Natural killer cell (primary cell): ENCODE measurements at regions not wholly inside any gene's neighbourhood (a gene's known extent, or its start where the extent isn't known, plus 50 kb on each side); places are given as distances from the start of the nearest gene placed in this dataset.
"Not testable (repeated sequence)": the region's sequence is repeated elsewhere in the genome, so short reads cannot be mapped to it uniquely, and the experiment has no call there.

ENCODE experiments used
- ATAC-seq, 3 donors: fragments of 150-1000 bp in 2 of 3; fragments of 200-7000 bp in 1 of 3; cut with Tn5 transposase; 1 replicate in 1 of 3; 2 replicates in 2 of 3; pipeline ENCODE4 v1.10.0; 2021; ENCODE audit warnings: mild to moderate bottlenecking in 2 of 3, moderate library complexity in 2 of 3
- DNase-seq, 2 donors: peaks; one replicate each; pipeline versions ENCODE4 v3.0.0 to v3.0.0-alpha.2; 2013 to 2021; ENCODE audit warnings: mixed read lengths in 1 of 2
- H3K27ac ChIP-seq: one replicate; pipeline ENCODE4 v1.5.1; 2013; ENCODE audit warnings: mild to moderate bottlenecking, low read length
- H3K27me3 ChIP-seq: one replicate; pipeline ENCODE4 v1.6.1; 2013; ENCODE audit warnings: low read length; ENCODE audit not compliant: control insufficient read depth, insufficient read depth
- H3K36me3 ChIP-seq: one replicate; pipeline ENCODE4 v1.6.1; 2013; ENCODE audit warnings: low read length; ENCODE audit not compliant: control insufficient read depth, insufficient read depth
- H3K4me1 ChIP-seq: one replicate; pipeline ENCODE4 v1.6.1; 2013; ENCODE audit warnings: low read length; ENCODE audit not compliant: control insufficient read depth, insufficient read depth
- H3K4me3 ChIP-seq: one replicate; pipeline ENCODE4 v1.5.1; 2013; ENCODE audit warnings: low read length
- H3K9me3 ChIP-seq: one replicate; pipeline ENCODE4 v1.6.1; 2013; ENCODE audit warnings: low read length; ENCODE audit not compliant: control insufficient read depth, insufficient read depth
- H3K27ac Mint-ChIP-seq, 2 donors: one replicate each; pipeline ENCODE4 v1.8.0; 2022; ENCODE audit warnings: mild to moderate bottlenecking in 2 of 2, mixed read lengths in 2 of 2, moderate library complexity in 1 of 2
- H3K27me3 Mint-ChIP-seq, 2 donors: one replicate each; pipeline ENCODE4 v1.8.0; 2022; ENCODE audit warnings: low read depth in 2 of 2, mixed read lengths in 2 of 2
- H3K36me3 Mint-ChIP-seq: one replicate; pipeline ENCODE4 v1.8.0; 2022; ENCODE audit warnings: mixed read lengths
- H3K4me1 Mint-ChIP-seq, 2 donors: one replicate each; pipeline ENCODE4 v1.8.0; 2022; ENCODE audit warnings: mixed read lengths in 2 of 2
- H3K4me3 Mint-ChIP-seq: one replicate; pipeline ENCODE4 v1.8.0; 2022; ENCODE audit warnings: mild to moderate bottlenecking, moderate library complexity, mixed read lengths
- H3K9me3 Mint-ChIP-seq, 2 donors: one replicate each; pipeline ENCODE4 v1.8.0; 2022; ENCODE audit warnings: mixed read lengths in 2 of 2
- WGBS: methylation state at CpG from one replicate; pipeline ENCODE4 v1.1.7; 2013; ENCODE audit warnings: missing lambda C conversion rate; ENCODE audit not compliant: insufficient coverage; 5-methylcytosine and 5-hydroxymethylcytosine counted together
- intact Hi-C: fragments of 100-400 bp; cut with micrococcal nuclease; formaldehyde crosslinking; loops from one replicate; pipeline ENCODE4 v1.14.2; 2022
- TF ChIP-seq, protein P1 (sequence below): fragments of 200-600 bp; IDR thresholded peaks from one replicate; pipeline ENCODE4 v1.8.0; 2022; ENCODE audit warnings: antibody characterized with exemption

DNA sequence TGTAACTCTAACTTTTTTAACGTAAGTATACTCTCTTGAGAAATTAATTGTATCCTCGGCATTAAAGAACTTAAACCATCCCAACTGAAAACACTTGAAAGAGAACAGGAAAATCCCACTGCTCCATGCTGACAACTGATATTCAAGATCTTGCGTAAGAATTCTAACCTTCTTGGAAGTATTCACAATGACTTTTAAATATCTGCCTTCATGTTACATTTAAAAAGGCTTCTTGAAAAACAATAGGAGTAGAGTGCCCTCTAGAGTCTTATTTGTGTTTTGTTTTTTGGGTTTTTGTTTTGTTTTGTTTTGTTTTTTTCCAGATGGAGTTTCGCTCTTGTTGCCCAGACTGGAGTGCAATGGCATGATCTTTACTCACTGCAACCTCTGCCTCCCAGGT, 65.4 kb upstream of the DNAJC10 start:
- H3K27ac Mint-ChIP-seq = no peak overlapping the region
- H3K27me3 Mint-ChIP-seq = no peaks in the 10 kb centered on the region
- Histone ChIP-seq H3K27me3 (no peaks in the 10 kb centered on the region), H3K4me3 (no peak overlapping the region), H3K4me1 (no peaks in the 10 kb centered on the region), H3K27ac (no peak overlapping the region), H3K36me3 (no peaks in the 10 kb centered on the region), H3K9me3 (no peaks in the 10 kb centered on the region)
- no peak for ATAC-seq
- H3K4me1 Mint-ChIP-seq = no peaks in the 10 kb centered on the region
- H3K9me3 Mint-ChIP-seq = no peaks in the 10 kb centered on the region
- TF ChIP-seq, protein P1, sequence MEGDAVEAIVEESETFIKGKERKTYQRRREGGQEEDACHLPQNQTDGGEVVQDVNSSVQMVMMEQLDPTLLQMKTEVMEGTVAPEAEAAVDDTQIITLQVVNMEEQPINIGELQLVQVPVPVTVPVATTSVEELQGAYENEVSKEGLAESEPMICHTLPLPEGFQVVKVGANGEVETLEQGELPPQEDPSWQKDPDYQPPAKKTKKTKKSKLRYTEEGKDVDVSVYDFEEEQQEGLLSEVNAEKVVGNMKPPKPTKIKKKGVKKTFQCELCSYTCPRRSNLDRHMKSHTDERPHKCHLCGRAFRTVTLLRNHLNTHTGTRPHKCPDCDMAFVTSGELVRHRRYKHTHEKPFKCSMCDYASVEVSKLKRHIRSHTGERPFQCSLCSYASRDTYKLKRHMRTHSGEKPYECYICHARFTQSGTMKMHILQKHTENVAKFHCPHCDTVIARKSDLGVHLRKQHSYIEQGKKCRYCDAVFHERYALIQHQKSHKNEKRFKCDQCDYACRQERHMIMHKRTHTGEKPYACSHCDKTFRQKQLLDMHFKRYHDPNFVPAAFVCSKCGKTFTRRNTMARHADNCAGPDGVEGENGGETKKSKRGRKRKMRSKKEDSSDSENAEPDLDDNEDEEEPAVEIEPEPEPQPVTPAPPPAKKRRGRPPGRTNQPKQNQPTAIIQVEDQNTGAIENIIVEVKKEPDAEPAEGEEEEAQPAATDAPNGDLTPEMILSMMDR = no peak
- H3K36me3 Mint-ChIP-seq = no peaks in the 10 kb centered on the region
- H3K4me3 Mint-ChIP-seq = no peak overlapping the region
- DNase-seq = peak in 1 of 2 donors; percentile 5
- 60% methylated on average over 4 of the region's 4 CpGs for WGBS
- intact Hi-C loops = no loop called here

DNA sequence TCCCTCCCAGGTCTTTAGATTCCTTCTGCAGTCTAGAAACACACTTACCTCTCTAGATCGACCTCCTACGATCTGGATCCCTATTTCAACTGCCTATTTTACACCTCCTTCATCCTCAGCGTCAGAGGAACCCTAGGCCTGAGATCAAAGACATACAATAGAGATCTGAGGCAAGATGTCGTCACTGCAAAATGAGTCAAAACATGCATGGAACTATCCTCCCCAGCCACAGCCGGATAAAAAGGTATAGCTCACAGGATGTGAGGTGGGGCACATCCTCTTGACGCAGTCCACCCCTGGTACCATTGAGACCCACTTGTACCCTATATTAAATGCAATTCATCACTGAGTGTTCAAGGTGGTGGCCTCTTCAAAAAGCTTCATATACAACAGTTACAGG, 63.7 kb upstream of the DNAJC10 start:
- Mint-ChIP-seq H3K9me3 (no peaks in the 10 kb centered on the region), H3K36me3 (no peaks in the 10 kb centered on the region), H3K27ac (no peak overlapping the region), H3K4me3 (no peak overlapping the region), H3K27me3 (no peaks in the 10 kb centered on the region), H3K4me1 (no peaks in the 10 kb centered on the region)
- H3K36me3 ChIP-seq = no peaks in the 10 kb centered on the region
- intact Hi-C loops = no loop called here
- TF ChIP-seq, protein P1 = no peak
- 83% methylated on average over 6 of the region's 6 CpGs for WGBS
- H3K27me3 ChIP-seq = no peaks in the 10 kb centered on the region
- H3K27ac ChIP-seq = no peak overlapping the region
- DNase-seq (peak in 1 of 2 donors; percentile 36), ATAC-seq (no peak)
- no peaks in the 10 kb centered on the region for H3K4me1 ChIP-seq
- no peak overlapping the region for H3K4me3 ChIP-seq
- no peaks in the 10 kb centered on the region for H3K9me3 ChIP-seq

DNA sequence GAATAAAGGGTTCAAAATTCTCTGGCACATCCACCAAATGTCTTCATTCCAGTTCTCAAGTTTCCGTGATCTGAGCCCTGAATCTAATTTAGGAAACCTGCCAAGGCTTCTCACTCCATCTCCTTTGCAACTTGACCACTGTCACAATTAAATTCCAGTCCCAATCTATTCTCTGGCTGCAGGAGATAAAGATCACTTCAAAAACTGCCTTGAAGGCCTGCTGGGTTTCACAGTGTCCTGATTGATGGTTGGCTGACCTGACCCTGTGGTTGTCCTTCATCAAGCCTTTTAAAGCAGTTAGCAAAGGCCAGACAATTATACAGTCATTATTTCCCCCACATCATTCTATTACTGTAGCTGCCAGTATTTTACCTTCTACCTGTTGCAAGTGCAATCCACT, 60.3 kb upstream of the DNAJC10 start:
- H3K4me3 ChIP-seq = no peak overlapping the region
- WGBS = 85% methylated on average over 1 of the region's 1 CpG
- DNase-seq = no peak
- peaks cover 2% of the 10 kb centered on the region for H3K27me3 ChIP-seq
- no peaks in the 10 kb centered on the region for H3K9me3 ChIP-seq
- no peak overlapping the region for H3K4me3 Mint-ChIP-seq
- intact Hi-C loops = no loop called here
- no peak overlapping the region for H3K27ac ChIP-seq
- H3K4me1 Mint-ChIP-seq = no peaks in the 10 kb centered on the region
- H3K27ac Mint-ChIP-seq = no peak overlapping the region
- no peaks in the 10 kb centered on the region for H3K9me3 Mint-ChIP-seq
- peaks cover 4 to 6% of the 10 kb centered on the region in 2 donors for H3K27me3 Mint-ChIP-seq
- ATAC-seq = no peak
- TF ChIP-seq, protein P1 = no peak
- H3K36me3 Mint-ChIP-seq = no peaks in the 10 kb centered on the region
- H3K4me1 ChIP-seq = no peaks in the 10 kb centered on the region
- no peaks in the 10 kb centered on the region for H3K36me3 ChIP-seq

DNA sequence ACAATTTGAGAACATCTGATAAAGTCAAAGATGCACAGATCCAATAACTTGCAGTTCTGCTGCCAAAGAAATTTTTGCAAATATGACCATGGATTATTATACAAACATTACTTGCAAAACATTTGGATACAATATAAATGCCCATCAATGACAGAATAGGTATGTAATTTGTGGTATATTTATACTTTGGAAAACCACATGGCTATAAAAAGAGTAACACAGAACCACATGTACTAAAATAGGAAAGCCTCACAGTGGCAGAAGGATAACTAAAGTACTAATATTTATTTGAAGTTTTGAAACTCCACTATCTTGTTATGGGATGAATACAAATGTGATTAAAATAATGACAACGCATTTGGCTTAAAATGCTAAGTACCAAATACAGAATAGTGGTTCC, 51.8 kb upstream of the DNAJC10 start:
- Histone ChIP-seq H3K4me3 (no peak overlapping the region), H3K9me3 (no peaks in the 10 kb centered on the region), H3K27me3 (no peaks in the 10 kb centered on the region), H3K27ac (no peak overlapping the region), H3K4me1 (no peaks in the 10 kb centered on the region), H3K36me3 (no peaks in the 10 kb centered on the region)
- DNase-seq = no peak
- no peaks in the 10 kb centered on the region for H3K9me3 Mint-ChIP-seq
- TF ChIP-seq, protein P1 = no peak
- H3K27me3 Mint-ChIP-seq = peaks cover 0 to 10% of the 10 kb centered on the region in 2 donors
- ATAC-seq = no peak
- H3K4me3 Mint-ChIP-seq = no peak overlapping the region
- no peak overlapping the region for H3K27ac Mint-ChIP-seq
- H3K36me3 Mint-ChIP-seq = no peaks in the 10 kb centered on the region
- H3K4me1 Mint-ChIP-seq = no peaks in the 10 kb centered on the region
- intact Hi-C loops = no loop called here
- 86% methylated on average over 1 of the region's 1 CpG for WGBS

DNA sequence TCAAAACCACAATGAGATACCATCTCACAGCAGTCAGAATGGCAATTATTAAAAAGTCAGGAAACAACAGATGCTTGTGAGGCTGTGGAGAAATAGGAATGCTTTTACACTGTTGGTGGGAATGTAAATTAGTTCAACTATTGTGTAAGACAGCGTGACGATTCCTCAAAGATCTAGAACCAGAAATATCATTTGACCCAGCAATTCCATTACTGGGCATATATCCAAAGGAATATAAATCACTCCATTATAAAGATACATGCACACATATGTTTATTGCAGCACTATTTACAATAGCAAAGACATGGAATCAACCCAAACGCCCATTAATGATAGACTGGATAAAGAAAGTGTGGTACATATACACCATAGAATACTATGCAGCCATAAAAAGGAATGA, 50.6 kb upstream of the DNAJC10 start:
- WGBS = no CpG with 5 or more reads among the region's 3 CpGs
- H3K27ac ChIP-seq, H3K36me3 Mint-ChIP-seq, H3K4me3 Mint-ChIP-seq, H3K9me3 Mint-ChIP-seq, H3K27me3 ChIP-seq, H3K9me3 ChIP-seq, H3K36me3 ChIP-seq, ATAC-seq, H3K4me3 ChIP-seq, H3K4me1 ChIP-seq, intact Hi-C loops, H3K27ac Mint-ChIP-seq, DNase-seq, H3K4me1 Mint-ChIP-seq: not testable (repeated sequence)
- peaks cover 5 to 10% of the 10 kb centered on the region in 2 donors for H3K27me3 Mint-ChIP-seq
